B cell (primary cell): ENCODE measurements at regions not wholly inside any gene's neighbourhood (a gene's known extent, or its start where the extent isn't known, plus 50 kb on each side); places are given as distances from the start of the nearest gene placed in this dataset.

Source experiments
- EZH2 ChIP-seq: IDR thresholded peaks from 2 replicates; pipeline ENCODE4 v1.6.1; 2012; ENCODE audit warnings: borderline replicate concordance, low read depth, mild to moderate bottlenecking, moderate library complexity, low read length; ENCODE audit not compliant: insufficient read depth, poor library complexity, severe bottlenecking
- TF ChIP-seq, protein P1 (sequence below): fragments of 200-600 bp; IDR thresholded peaks from one replicate; pipeline ENCODE4 v1.8.0; 2022; ENCODE audit warnings: antibody characterized with exemption, mild to moderate bottlenecking

DNA sequence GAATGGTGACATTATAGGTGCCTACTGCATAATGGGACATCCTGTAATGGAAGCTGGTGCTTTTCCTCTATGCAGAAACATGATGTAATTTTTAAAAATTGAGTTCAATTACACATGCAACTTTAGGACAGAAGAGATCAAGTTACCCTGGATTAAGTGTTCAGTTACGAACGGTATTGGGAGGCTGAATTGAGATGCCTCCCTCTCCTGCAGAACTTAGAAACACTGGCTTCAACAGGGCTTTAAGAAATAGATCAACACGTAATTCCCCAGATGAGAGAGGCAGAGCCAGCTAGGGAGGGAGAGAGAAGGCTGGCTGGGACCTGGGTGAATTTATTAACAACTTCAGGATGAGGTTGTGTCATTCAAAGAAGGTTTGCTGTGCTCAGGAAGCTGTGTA lies 232.8 kb downstream of the CDH26 start:
- TF ChIP-seq EZH2: no peak
- TF ChIP-seq, protein P1, sequence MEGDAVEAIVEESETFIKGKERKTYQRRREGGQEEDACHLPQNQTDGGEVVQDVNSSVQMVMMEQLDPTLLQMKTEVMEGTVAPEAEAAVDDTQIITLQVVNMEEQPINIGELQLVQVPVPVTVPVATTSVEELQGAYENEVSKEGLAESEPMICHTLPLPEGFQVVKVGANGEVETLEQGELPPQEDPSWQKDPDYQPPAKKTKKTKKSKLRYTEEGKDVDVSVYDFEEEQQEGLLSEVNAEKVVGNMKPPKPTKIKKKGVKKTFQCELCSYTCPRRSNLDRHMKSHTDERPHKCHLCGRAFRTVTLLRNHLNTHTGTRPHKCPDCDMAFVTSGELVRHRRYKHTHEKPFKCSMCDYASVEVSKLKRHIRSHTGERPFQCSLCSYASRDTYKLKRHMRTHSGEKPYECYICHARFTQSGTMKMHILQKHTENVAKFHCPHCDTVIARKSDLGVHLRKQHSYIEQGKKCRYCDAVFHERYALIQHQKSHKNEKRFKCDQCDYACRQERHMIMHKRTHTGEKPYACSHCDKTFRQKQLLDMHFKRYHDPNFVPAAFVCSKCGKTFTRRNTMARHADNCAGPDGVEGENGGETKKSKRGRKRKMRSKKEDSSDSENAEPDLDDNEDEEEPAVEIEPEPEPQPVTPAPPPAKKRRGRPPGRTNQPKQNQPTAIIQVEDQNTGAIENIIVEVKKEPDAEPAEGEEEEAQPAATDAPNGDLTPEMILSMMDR: no peak
